ENCODE measurements at regions not wholly inside any gene's neighbourhood (a gene's known extent, or its start where the extent isn't known, plus 50 kb on each side); places are given as distances from the start of the nearest gene placed in this dataset.

DNA sequence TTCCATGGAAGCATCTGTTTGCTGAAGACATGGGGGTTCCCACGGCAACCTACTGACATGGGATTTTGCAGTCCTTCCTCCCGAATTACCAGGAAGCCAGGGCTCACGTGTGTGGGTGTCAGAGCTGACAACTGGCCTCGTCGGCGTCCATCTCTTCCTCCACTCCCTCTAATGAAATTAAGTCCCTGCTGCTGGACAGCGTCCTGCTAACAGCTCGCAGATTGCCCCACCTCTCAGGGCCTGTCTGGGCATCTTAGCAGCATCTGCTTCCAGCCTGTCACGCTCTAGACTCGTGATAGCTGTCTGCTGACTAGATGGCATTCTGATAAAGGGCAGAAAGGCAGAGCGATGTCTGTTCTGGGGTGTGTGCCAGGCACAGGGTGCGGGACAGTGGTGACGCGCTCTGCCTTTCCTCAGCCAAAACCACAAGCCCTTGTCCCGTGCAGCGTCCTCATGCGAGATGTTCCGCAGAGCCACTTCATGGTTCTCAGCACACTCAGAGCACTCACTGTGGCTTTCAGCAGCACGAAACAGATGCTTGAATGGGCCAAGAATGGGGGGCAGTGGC, 161.1 kb downstream of the ARL4C start:
- no peak for DNase-seq (ENCODE audit: low read depth)

- no peak for DNase-seq (ENCODE audit: low read depth)
These were observed 162.1 kb downstream of the ARL4C start for GRCh38 chr2:234334756-234335155.

DNA sequence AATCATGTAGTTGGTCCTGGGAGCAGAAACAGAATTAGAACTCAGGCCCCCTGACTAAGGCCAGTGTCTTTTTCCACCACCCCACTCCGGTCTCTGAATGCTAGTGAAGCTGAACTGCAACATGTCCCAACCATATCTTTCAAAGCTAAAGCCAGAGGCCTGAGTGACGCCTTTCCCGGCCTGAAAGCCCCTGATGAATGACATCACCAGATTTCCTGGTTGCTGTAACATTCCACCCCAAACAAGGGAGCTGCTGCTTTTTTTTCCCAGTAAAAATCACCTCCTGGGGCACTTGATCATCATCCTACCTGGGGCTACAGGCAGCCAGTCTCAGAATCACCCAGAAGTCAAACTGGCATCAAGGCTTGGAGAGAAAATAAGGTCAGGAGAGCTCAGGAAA, 162.7 kb downstream of the ARL4C start:
- DNase-seq (ENCODE audit: low read depth) = no peak

- no peak for DNase-seq (ENCODE audit: low read depth)
These were observed 163.4 kb downstream of the ARL4C start for GRCh38 chr2:234333168-234334130.

- DNase-seq (ENCODE audit: low read depth) = no peak
These were observed 164.9 kb downstream of the ARL4C start for GRCh38 chr2:234331966-234332365.

- no peak for DNase-seq (ENCODE audit: low read depth)
These were observed 165.3 kb downstream of the ARL4C start for GRCh38 chr2:234331566-234331965.

- no peak for DNase-seq (ENCODE audit: low read depth)
These were observed 166.0 kb downstream of the ARL4C start for GRCh38 chr2:234330902-234331301.

GRCh38 chr2:234329202-234329960, 167.5 kb downstream of the ARL4C start:
- DNase-seq (ENCODE audit: low read depth) = no peak

DNA sequence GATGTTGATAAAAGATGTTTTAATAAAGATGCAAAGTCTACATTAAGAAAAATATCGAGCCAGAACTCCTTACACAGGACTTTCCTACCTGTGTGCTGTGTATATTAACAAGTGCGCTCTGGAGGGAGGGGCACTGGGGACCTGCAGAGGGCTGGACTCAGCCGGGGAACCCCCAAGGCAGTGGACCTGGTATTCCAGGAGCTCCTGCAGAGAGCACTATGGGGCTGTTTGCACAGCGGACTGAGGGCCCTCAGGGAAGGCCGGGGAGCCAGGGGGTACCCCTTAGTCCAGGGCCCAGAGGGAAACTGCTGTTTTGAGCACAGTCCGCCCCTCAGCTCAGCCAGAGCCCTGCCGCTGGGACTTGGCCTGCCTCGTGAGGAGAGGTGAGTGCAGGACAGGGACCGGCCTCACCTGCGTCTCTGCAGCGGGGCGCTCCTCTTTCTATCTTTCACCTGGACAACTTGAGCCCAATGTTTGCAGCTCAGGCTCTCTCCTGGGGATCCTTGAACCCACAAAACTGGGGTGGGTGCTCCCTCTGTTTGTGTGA, 168.4 kb downstream of the ARL4C start:
- DNase-seq (ENCODE audit: low read depth) = no peak

- DNase-seq (ENCODE audit: low read depth) = no peak
These were observed 170.2 kb downstream of the ARL4C start for GRCh38 chr2:234326694-234327093.

DNA sequence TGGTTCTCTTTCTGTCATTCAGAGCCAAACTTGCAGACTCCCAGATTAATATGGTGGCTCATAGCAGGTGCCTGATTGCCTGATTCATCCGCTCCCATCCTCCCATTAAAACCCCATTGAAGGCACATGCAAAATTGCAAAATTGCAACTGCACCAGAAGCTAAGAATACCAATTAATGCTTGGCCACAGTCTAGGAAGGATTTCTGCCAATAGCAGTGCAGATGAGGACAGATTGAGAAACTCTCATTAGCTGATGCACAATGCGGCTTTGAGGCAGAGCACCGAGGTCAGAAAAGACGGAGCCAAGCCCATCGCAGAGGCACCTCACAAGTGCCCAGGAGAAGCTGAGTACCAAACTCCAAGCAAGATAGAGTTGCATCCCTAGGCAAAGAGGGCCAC, 172.8 kb downstream of the ARL4C start:
- DNase-seq (ENCODE audit: low read depth) = no peak

GRCh38 chr2:234322766-234323465, 174.0 kb downstream of the ARL4C start:
- DNase-seq (ENCODE audit: low read depth) = no peak

- no peak for DNase-seq (ENCODE audit: low read depth)
These were observed 176.8 kb downstream of the ARL4C start for GRCh38 chr2:234320066-234320465.

- no peak for DNase-seq (ENCODE audit: low read depth)
These were observed 178.5 kb downstream of the ARL4C start for GRCh38 chr2:234318361-234318760.

GRCh38 chr2:234313558-234313957, 183.3 kb downstream of the ARL4C start:
- no peak for DNase-seq (ENCODE audit: low read depth)

GRCh38 chr2:234310166-234310565, 186.7 kb downstream of the ARL4C start:
- DNase-seq (ENCODE audit: low read depth) = no peak

- no peak for DNase-seq (ENCODE audit: low read depth)
These were observed 187.4 kb downstream of the ARL4C start for GRCh38 chr2:234309431-234309830.

DNA sequence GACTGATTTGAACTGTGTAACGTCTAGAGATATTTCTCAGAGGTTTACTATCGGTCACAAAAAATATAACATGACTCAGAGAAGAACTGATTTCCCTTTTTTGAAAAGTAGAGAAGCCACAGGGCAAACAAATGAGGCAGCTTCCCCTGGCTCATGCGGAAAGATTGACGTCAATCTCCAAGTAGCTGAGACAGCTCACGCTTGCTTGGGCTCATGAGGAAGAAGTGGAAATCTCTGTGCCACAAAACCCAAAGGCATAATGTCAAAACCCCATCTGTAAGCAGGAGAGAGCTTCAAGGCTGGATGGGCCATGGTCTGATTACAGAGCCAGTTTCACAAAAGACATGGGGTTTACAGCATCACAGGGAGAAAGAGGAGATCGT, 188.1 kb downstream of the ARL4C start:
- DNase-seq (ENCODE audit: low read depth) = no peak

GRCh38 chr2:234308073-234308812, 188.6 kb downstream of the ARL4C start:
- DNase-seq (ENCODE audit: low read depth) = no peak

DNA sequence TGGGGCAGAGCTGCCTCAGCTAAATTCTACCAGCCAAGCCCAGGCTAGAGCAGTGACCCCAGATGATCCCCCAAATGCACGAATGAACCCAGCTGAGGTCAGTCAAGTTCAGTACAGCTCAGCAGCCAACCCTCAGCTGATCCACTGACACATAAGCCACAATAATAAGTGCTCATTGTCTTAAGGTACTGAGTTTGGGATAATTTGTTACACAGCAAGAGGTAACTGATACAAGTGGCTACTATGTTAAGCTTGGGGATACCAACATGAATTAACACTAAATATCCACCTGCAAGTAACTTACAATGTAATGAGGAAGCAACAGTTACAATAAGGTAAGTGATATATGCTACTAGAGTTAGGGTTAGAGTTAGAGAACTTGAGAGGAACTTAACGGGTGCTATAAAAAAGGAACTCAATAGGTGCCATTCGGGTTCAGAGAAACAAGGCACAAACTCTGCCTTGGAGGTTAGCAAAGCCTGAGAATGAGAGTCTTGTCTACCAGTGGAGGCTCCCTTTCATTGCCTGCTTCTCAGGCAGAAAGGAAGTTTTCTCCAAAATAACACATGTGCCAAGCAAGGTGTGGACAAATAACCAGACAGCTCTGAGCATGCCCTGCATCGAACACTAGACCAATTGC, 189.4 kb downstream of the ARL4C start:
- DNase-seq (ENCODE audit: low read depth) = no peak

All from HS-5 (cell line).